ENCODE measurements at regions not wholly inside any gene's neighbourhood (a gene's known extent, or its start where the extent isn't known, plus 50 kb on each side); places are given as distances from the start of the nearest gene placed in this dataset.

GRCh38 chr18:39951142-39951720 is 2003.8 kb upstream of the PIK3C3 start:
- DNase-seq (ENCODE audit: low spot score), result no peak
- no peak overlapping the region for H3K4me3 Mint-ChIP-seq

More at GRCh38 chr18:39951142-39951720, 2003.8 kb upstream of the PIK3C3 start:
- H3K9me2 ChIP-seq (ENCODE audit: insufficient read depth), result no peaks in the 10 kb centered on the region
- Mint-ChIP-seq H3K4me1 (peaks cover 16% of the 10 kb centered on the region), H3K27me3 (ENCODE audit: insufficient read depth, low read depth, poor library complexity) (no peaks in the 10 kb centered on the region), H3K9me3 (no peaks in the 10 kb centered on the region), H3K36me3 (ENCODE audit: low read depth) (no peaks in the 10 kb centered on the region), H3K27ac (no peak overlapping the region)
- H2AFZ ChIP-seq, result no peak overlapping the region
- TF ChIP-seq POLR2AphosphoS5 (IDR thresholded peaks at IDR 0.05; ENCODE audit: low read depth) (no peak), EZH2phosphoT487 (IDR thresholded peaks at IDR 0.05; ENCODE audit: unreplicated experiment) (no peak), ZNF462 (CRISPR knock-in tag; IDR thresholded peaks at IDR 0.05) (no peak)
- H3K4me3 ChIP-seq, result no peak overlapping the region
- peaks cover 4% of the 10 kb centered on the region; the same call in 1 of the 2 replicates for H3K4me1 ChIP-seq (ENCODE audit: insufficient read depth)
- H3K4me2 ChIP-seq, result no peak overlapping the region
- H3K27ac ChIP-seq (ENCODE audit: low read depth), result no peak overlapping the region
- no peaks in the 10 kb centered on the region for H3K36me3 ChIP-seq (ENCODE audit: insufficient read depth)
- H3K27me3 ChIP-seq (ENCODE audit: insufficient read depth), result no peaks in the 10 kb centered on the region
- no peaks in the 10 kb centered on the region for H4K20me1 ChIP-seq (replicated peaks; ENCODE audit: insufficient read depth)
- H3F3A ChIP-seq (replicated peaks; ENCODE audit: low read depth), result no peaks in the 10 kb centered on the region
- H3K79me2 ChIP-seq (replicated peaks; ENCODE audit: insufficient read depth), result no peaks in the 10 kb centered on the region
- ATAC-seq, result no peak

Measured in GM23338 (cell line).